ENCODE measurements at regions not wholly inside any gene's neighbourhood (a gene's known extent, or its start where the extent isn't known, plus 50 kb on each side); places are given as distances from the start of the nearest gene placed in this dataset.

DNA sequence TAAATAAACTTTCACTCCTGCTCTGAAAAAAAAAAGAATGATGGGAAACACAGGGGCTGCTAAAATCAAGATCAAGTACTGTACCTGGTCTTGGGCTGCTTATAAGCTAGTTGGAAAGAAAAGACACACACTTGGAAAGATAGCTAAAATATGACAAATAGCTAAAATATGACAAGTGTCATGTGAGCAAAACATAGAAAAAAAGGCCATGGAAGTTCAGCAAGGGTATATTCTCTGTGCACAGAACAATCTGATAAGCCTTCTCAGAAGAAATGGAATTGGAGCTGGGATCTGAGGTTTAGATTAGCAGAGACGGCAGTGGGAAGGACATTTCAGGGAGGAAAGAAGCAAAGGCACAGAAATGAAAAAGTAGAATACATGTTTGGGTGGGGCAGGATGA is 126.2 kb upstream of the PMCH start:
- TF ChIP-seq IRF1 (CRISPR knock-in tag; IDR thresholded peaks at IDR 0.05; ENCODE audit: borderline replicate concordance) (no peak), MAX (CRISPR knock-in tag; IDR thresholded peaks at IDR 0.05) (no peak), EZH2 (IDR thresholded peaks at IDR 0.05; ENCODE audit: borderline replicate concordance, low read depth, low read length) (no peak), E2F6 (IDR thresholded peaks at IDR 0.05; ENCODE audit: borderline replicate concordance in 1 of 2, extremely low read depth in 1 of 2, insufficient read depth in 1 of 2, insufficient read length in 1 of 2, low read depth in 1 of 2, low read length in 1 of 2, poor library complexity in 1 of 2, severe bottlenecking in 1 of 2) (no peak), CTCF (IDR thresholded peaks at IDR 0.05 in 2 of 3, conservative IDR thresholded peaks at IDR 0.05 in 1 of 3; ENCODE audit: insufficient read depth in 2 of 3, low read depth in 1 of 3, low read length in 3 of 3) (no peak), STAT6 (CRISPR knock-in tag; IDR thresholded peaks at IDR 0.05) (no peak), ATF7 (IDR thresholded peaks at IDR 0.05) (no peak)
